Lower leg skin (tissue), 3 donors: ENCODE measurements at regions not wholly inside any gene's neighbourhood (a gene's known extent, or its start where the extent isn't known, plus 50 kb on each side); places are given as distances from the start of the nearest gene placed in this dataset.

ENCODE experiments used
- POLR2A ChIP-seq, 2 donors: fragments of 450-650 bp; IDR thresholded peaks; one replicate each; pipeline ENCODE4 v1.6.1; 2016 to 2017; ENCODE audit warnings: antibody characterized with exemption in 2 of 2, mild to moderate bottlenecking in 1 of 2, moderate library complexity in 1 of 2
- TF ChIP-seq, protein P1 (sequence below), 3 donors: fragments of 450-650 bp; IDR thresholded peaks; one replicate each; pipeline ENCODE4 v1.5.1; 2016; ENCODE audit warnings: antibody characterized with exemption in 3 of 3, mild to moderate bottlenecking in 3 of 3, moderate library complexity in 2 of 3

DNA sequence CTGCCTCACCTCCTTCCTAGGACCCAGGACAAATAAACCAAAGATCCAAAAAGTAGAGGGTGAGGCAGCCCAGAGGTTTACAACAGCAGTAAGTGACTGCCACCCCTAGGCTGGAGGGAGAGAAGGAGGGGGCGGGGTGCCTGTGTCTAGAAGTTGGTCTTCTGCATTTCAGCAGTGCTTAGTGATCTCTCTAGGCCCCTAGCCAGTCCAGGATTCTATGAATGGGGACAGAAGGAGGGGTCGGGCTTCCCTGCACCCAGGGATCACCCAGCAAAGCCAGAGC lies 62.8 kb upstream of the KDM7A start:
- TF ChIP-seq, protein P1, sequence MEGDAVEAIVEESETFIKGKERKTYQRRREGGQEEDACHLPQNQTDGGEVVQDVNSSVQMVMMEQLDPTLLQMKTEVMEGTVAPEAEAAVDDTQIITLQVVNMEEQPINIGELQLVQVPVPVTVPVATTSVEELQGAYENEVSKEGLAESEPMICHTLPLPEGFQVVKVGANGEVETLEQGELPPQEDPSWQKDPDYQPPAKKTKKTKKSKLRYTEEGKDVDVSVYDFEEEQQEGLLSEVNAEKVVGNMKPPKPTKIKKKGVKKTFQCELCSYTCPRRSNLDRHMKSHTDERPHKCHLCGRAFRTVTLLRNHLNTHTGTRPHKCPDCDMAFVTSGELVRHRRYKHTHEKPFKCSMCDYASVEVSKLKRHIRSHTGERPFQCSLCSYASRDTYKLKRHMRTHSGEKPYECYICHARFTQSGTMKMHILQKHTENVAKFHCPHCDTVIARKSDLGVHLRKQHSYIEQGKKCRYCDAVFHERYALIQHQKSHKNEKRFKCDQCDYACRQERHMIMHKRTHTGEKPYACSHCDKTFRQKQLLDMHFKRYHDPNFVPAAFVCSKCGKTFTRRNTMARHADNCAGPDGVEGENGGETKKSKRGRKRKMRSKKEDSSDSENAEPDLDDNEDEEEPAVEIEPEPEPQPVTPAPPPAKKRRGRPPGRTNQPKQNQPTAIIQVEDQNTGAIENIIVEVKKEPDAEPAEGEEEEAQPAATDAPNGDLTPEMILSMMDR (IDR thresholded peaks at IDR 0.05), result no peak
- no peak for TF ChIP-seq POLR2A (IDR thresholded peaks at IDR 0.05)
